Right renal pelvis (tissue), 4 donors: ENCODE measurements at regions not wholly inside any gene's neighbourhood (a gene's known extent, or its start where the extent isn't known, plus 50 kb on each side); places are given as distances from the start of the nearest gene placed in this dataset.
"Not testable (repeated sequence)": the region's sequence is repeated elsewhere in the genome, so short reads cannot be mapped to it uniquely, and the experiment has no call there.

Experiments used
- DNase-seq, 4 donors: peaks; one replicate each; pipeline ENCODE4 v3.0.0-alpha.2; 2013; ENCODE audit warnings: low read depth in 4 of 4, low spot score in 3 of 4, missing footprints in 1 of 4

GRCh38 chr22:19599004-19599403 is 74.8 kb upstream of the CLDN5 start:
- no peak for DNase-seq

GRCh38 chr22:19599626-19600243 is 75.5 kb upstream of the CLDN5 start:
- DNase-seq = no peak

DNA sequence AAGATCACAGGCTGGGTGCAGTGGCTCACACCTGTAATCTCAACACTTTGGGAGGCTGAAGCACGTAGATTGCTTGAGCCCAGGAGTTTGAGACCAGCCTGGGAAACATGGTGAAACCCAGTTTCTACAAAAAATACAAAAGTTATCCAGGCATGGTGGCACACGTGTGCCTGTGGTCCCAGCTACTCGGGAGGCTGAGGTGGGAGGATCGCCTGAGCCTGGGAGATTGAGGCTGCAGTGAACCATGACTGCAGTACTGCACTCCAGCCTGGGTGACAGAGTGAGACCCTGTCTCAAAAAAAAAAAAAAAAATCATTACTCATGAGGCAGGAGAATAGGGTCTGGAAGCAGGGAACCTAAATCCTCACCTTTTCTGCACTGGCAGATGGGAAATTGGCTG is 79.1 kb upstream of the CLDN5 start:
- not testable (repeated sequence) for DNase-seq

DNA sequence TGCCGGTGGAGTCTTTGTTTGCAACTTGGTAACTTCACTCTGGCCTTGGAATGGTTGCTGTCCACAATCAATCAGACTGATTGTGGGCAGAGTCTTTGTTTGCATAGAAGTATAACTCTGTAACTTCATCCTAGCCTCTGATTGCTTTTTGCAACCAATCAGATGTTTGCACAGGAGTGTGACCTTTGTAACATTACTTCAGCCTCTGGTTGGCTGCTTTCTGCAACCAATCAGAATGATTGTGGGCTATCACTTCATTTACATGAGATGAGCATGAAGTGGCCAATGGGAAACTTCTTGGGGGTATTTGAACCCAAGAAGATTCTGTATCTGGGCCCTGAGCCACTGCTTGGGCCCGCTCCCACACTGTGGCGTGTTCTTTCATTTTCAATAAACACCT is 79.6 kb upstream of the CLDN5 start:
- no peak for DNase-seq

DNA sequence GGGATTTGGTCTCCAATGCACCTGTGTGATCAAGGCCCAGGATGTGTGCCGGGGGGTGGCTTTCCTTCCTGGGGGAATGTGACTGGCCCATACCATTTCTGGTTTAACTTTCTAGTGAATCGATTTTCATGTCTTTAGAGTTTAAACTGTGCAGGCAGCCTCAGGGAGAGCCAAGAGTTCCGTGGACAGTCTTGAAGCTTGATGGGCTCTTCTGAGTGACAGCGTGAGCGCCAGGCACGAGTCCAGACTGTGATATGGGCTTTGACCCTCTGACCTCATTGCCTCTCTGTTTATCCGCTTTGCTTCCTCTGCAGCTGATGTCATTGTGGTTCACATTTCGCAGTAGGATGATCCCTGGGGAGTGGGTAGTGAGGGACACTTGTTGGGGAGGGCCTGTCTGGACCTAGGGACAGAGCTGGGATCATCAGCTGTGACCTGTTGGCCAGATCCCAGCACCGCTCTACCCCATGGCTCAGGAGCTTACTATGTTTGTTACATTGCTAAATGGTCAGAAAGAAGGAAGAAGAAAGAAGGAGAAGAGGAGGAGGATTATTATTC is 80.6 kb upstream of the CLDN5 start:
- DNase-seq = no peak

- DNase-seq = no peak
These were observed 81.5 kb upstream of the CLDN5 start for GRCh38 chr22:19605508-19606331.

- no peak for DNase-seq
These were observed 82.4 kb upstream of the CLDN5 start for GRCh38 chr22:19606332-19607191.

DNA sequence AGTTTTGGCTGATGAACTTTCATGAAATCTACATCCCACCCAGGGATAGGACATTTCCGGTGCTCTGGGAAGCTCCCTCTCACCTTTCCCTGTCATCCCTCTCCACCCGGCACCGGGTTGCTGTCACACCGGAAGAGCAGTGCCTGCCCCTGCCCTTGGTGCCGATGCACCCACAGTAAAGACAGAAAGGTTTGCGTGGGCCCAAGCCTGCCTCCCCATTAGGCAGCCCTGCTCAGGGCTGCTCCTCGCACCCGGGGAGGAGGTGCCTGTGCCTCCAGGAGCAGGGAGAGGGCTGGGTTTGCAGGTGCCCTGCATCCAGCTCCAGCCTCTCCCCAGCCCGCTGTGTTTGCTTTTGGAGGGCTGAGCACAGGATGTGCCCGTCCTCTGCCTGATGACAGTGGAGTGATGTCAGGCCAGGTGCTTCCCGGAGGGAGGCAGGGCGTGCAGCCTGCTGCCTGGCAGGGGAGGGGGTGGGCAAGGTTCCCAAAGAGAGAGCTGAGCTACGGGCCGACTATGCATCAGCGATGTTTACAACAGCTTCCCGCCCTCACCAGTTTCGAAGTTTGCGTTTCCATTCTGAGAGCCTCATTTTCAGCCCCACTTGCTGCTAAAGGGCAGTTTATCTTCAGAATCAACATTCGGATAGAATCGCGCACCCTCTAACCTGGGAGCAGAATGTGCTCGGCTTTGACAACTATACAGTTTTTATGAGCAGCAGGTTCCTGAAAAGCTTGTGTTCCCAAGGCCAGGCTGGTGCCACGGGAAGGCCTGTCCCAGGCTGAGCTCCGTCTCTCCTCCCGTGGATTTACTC is 83.2 kb upstream of the CLDN5 start:
- no peak for DNase-seq

- no peak for DNase-seq
These were observed 83.9 kb upstream of the CLDN5 start for GRCh38 chr22:19608003-19608690.

- DNase-seq = not testable (repeated sequence)
These were observed 85.5 kb upstream of the CLDN5 start for GRCh38 chr22:19609753-19610152.

DNA sequence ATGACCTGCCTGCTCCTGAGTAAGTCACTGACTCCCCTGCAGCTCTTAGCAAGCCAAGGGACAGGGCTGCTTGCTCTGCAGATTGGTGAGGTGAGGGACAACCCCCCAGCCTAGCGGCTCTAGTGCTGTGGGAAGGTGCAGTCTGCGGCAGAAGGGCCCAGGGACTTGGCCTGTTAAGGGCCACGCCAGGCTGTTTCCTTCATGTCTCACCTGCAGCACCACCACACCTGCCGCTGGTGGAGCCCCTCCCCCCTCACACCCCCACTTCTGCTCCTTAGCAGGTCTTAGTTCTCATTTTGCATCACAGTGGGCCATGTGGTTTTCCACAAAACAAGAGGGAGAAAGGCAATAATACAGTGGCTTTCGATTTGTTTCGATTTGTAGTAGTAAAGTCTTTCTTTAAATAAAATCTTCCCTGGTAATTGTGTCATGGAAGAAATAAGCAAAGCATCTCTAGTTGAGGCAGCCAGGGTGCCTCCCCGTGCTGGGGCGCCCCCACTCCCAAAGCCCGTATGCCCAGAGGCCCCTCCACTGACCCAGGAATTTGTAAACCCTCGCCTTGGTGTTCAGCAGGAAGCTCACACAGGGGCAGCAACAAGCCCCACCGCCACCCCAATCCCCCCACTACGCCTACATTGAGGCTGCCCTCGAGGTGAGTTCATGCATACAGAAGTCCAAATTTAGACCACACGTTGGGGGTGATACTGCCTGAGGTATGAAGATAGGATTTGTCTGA is 86.5 kb upstream of the CLDN5 start:
- no peak for DNase-seq

- no peak for DNase-seq
These were observed 87.4 kb upstream of the CLDN5 start for GRCh38 chr22:19611590-19611989.

GRCh38 chr22:19612866-19613572 is 88.8 kb upstream of the CLDN5 start:
- no peak for DNase-seq

DNA sequence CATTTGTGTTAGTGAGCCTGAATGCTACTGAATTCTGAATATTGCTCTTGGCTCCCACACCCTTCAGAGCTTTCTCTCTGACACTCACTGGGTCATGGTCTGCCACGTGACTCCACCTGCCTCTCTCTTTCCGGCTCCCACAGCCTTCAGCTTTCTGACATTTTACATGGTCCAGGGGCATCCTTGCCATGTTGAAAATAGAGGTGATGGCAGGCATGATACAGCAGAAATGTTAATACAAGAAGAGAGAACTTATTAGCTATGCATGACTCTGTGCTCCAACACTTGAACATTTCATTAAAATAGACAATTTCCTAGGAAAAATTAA is 90.3 kb upstream of the CLDN5 start:
- no peak for DNase-seq

DNA sequence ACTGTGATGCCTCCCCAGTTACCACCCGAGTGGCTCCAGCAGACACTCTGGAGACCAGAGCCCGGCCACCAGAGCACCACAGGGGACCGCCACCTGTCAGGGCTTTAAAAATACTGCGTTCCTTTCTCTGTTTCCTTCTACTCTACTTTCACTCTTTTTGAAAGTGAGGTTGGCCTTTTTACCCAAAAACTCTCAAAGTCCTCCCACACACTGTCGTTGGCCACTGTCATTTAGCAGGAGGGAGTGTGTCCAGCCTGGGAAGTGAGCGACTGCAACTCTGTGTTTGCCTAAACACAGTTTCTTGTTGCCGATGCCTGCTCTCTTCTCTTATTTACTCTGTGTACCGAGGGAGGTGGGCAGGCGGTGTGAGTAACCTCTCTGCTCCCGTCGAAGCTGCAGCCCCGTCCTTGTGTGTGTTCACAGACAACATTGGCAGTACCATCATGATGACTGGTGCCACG is 90.8 kb upstream of the CLDN5 start:
- DNase-seq = no peak

GRCh38 chr22:19615867-19616581 is 91.8 kb upstream of the CLDN5 start:
- DNase-seq = no peak

GRCh38 chr22:19619144-19620009 is 94.9 kb upstream of the SEPTIN5 start:
- no peak for DNase-seq
